ENCODE measurements at regions not wholly inside any gene's neighbourhood (a gene's known extent, or its start where the extent isn't known, plus 50 kb on each side); places are given as distances from the start of the nearest gene placed in this dataset.

DNA sequence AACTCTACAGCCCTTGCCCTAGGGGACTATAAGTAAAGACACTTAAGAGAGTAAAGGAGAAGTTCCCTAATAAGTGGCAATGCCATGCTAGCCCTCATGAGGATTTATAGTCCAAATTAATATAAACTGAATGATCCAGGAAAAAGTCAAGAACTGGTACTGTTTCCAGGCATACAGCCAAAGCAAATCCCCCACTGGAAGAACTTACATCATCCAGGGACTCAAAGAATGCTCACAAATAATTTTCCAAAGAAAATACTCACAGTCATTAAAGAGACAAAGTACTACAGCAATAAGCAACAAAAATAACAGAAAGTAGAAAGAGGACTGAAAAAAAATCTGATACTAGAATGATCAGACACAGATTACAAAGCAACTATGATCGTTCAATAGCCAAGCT lies 79.7 kb upstream of the RAP1B start:
- TF ChIP-seq, protein P1, sequence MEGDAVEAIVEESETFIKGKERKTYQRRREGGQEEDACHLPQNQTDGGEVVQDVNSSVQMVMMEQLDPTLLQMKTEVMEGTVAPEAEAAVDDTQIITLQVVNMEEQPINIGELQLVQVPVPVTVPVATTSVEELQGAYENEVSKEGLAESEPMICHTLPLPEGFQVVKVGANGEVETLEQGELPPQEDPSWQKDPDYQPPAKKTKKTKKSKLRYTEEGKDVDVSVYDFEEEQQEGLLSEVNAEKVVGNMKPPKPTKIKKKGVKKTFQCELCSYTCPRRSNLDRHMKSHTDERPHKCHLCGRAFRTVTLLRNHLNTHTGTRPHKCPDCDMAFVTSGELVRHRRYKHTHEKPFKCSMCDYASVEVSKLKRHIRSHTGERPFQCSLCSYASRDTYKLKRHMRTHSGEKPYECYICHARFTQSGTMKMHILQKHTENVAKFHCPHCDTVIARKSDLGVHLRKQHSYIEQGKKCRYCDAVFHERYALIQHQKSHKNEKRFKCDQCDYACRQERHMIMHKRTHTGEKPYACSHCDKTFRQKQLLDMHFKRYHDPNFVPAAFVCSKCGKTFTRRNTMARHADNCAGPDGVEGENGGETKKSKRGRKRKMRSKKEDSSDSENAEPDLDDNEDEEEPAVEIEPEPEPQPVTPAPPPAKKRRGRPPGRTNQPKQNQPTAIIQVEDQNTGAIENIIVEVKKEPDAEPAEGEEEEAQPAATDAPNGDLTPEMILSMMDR (conservative IDR thresholded peaks at IDR 0.05), result no peak
- no peak for TF ChIP-seq ZFX (IDR thresholded peaks at IDR 0.05)

All from C4-2B (cell line).